Neural progenitor cell (in vitro differentiated cells): ENCODE measurements at regions not wholly inside any gene's neighbourhood (a gene's known extent, or its start where the extent isn't known, plus 50 kb on each side); places are given as distances from the start of the nearest gene placed in this dataset.

Source experiments
- DNase-seq: peaks from one replicate; pipeline ENCODE4 v3.0.0-alpha.2; 2016; ENCODE audit warnings: low spot score
- H2AFZ ChIP-seq: fragments of 200-600 bp; sonication (generic); replicated peaks from 2 replicates; pipeline ENCODE4 v1.6.1; 2016; ENCODE audit warnings: antibody characterized with exemption
- H3F3A ChIP-seq: fragments of 200-600 bp; sonication (generic); 2 replicates; pipeline ENCODE4 v1.6.1; 2016; ENCODE audit warnings: antibody characterized with exemption, low read depth
- H3K27ac ChIP-seq: fragments of 200-600 bp; sonication (generic); 2 replicates; pipeline ENCODE4 v1.5.1; 2016; ENCODE audit warnings: mild to moderate bottlenecking
- H3K27me3 ChIP-seq: fragments of 200-600 bp; sonication (generic); 2 replicates; pipeline ENCODE4 v1.6.1; 2016; ENCODE audit warnings: mild to moderate bottlenecking, moderate library complexity
- H3K36me3 ChIP-seq: fragments of 200-600 bp; sonication (generic); 2 replicates; pipeline ENCODE4 v1.5.1; 2016
- H3K4me1 ChIP-seq: fragments of 200-600 bp; sonication (generic); 2 replicates; pipeline ENCODE4 v1.6.1; 2016; ENCODE audit warnings: mixed run types
- H3K4me2 ChIP-seq: fragments of 200-600 bp; sonication (generic); 2 replicates; pipeline ENCODE4 v1.6.1; 2016
- H3K4me3 ChIP-seq: fragments of 200-600 bp; sonication (generic); 2 replicates; pipeline ENCODE4 v1.5.1; 2016
- H3K79me2 ChIP-seq: fragments of 200-600 bp; sonication (generic); 2 replicates; pipeline ENCODE4 v1.6.1; 2016; ENCODE audit warnings: low read depth
- H3K9ac ChIP-seq: fragments of 200-600 bp; sonication (generic); 2 replicates; pipeline ENCODE4 v1.6.1; 2016
- H3K9me3 ChIP-seq: fragments of 200-600 bp; sonication (generic); 2 replicates; pipeline ENCODE4 v1.5.1; 2016; ENCODE audit warnings: low read depth
- H4K20me1 ChIP-seq: fragments of 200-600 bp; sonication (generic); 2 replicates; pipeline ENCODE4 v1.6.1; 2016; ENCODE audit warnings: low read depth
- H3K27ac Mint-ChIP-seq: 3 replicates; pipeline ENCODE4 v1.8.0; 2021; ENCODE audit warnings: mixed read lengths
- H3K27me3 Mint-ChIP-seq: 2 replicates; pipeline ENCODE4 v1.8.0; 2022; ENCODE audit warnings: low read depth, mild to moderate bottlenecking, inconsistent platforms, moderate library complexity, mixed read lengths; ENCODE audit not compliant: insufficient read depth
- H3K36me3 Mint-ChIP-seq: 3 replicates; pipeline ENCODE4 v1.8.0; 2021; ENCODE audit warnings: mixed read lengths
- H3K4me1 Mint-ChIP-seq: 3 replicates; pipeline ENCODE4 v1.8.0; 2021; ENCODE audit warnings: mixed read lengths
- H3K4me3 Mint-ChIP-seq: 3 replicates; pipeline ENCODE4 v1.8.0; 2021; ENCODE audit warnings: mild to moderate bottlenecking, moderate library complexity, mixed read lengths
- H3K9me3 Mint-ChIP-seq: 3 replicates; pipeline ENCODE4 v1.8.0; 2020; ENCODE audit warnings: mixed read lengths
- EZH2 ChIP-seq: fragments of 200-600 bp; sonication (generic); IDR thresholded peaks from 2 replicates; pipeline ENCODE4 v1.6.1; 2017; ENCODE audit warnings: antibody characterized with exemption, mild to moderate bottlenecking, moderate library complexity
- EZH2phosphoT487 ChIP-seq: fragments of 200-600 bp; sonication (generic); IDR thresholded peaks from 2 replicates; pipeline ENCODE4 v1.6.1; 2017; ENCODE audit warnings: antibody characterized with exemption
- TF ChIP-seq, protein P1 (sequence below): fragments of 200-600 bp; sonication (generic); IDR thresholded peaks from 2 replicates; pipeline ENCODE4 v1.5.1; 2017; ENCODE audit warnings: antibody characterized with exemption, mild to moderate bottlenecking

DNA sequence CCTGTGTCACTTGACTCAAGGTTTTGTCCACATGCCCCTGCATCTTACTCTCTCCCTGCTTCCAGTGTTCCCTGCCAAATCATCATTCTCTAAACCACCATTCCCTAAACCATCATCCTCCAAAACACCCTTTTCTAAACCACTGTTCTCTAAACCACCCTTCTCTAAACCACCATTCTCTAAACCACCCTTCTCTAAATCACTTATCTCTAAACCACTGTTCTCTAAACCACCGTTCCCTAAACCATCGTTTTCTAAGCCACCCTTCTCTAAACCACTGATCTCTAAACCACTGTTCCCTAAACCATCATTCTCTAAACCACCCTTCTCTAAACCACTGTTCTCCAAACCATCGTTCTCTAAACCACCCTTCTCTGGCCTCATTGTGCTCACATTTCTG, 142.1 kb downstream of the CXCL12 start:
- Mint-ChIP-seq H3K4me3 (peak overlapping the region; percentile 2), H3K27me3 (peaks cover 19% of the 10 kb centered on the region), H3K27ac (peak overlapping the region; percentile 34), H3K36me3 (no peaks in the 10 kb centered on the region), H3K4me1 (no peaks in the 10 kb centered on the region), H3K9me3 (peaks cover 17% of the 10 kb centered on the region)
- H3K4me1 ChIP-seq, result no peaks in the 10 kb centered on the region
- no peaks in the 10 kb centered on the region for H3K27me3 ChIP-seq
- H3K36me3 ChIP-seq, result no peaks in the 10 kb centered on the region
- H3K9me3 ChIP-seq, result no peaks in the 10 kb centered on the region
- H3K27ac ChIP-seq, result no peak overlapping the region
- H3K4me2 ChIP-seq, result no peak overlapping the region
- DNase-seq, result no peak
- no peak overlapping the region for H3K9ac ChIP-seq
- no peaks in the 10 kb centered on the region for H4K20me1 ChIP-seq
- no peaks in the 10 kb centered on the region for H3K79me2 ChIP-seq
- H3K4me3 ChIP-seq, result no peak overlapping the region
- H3F3A ChIP-seq, result no peaks in the 10 kb centered on the region
- no peak overlapping the region for H2AFZ ChIP-seq
- TF ChIP-seq, protein P1, sequence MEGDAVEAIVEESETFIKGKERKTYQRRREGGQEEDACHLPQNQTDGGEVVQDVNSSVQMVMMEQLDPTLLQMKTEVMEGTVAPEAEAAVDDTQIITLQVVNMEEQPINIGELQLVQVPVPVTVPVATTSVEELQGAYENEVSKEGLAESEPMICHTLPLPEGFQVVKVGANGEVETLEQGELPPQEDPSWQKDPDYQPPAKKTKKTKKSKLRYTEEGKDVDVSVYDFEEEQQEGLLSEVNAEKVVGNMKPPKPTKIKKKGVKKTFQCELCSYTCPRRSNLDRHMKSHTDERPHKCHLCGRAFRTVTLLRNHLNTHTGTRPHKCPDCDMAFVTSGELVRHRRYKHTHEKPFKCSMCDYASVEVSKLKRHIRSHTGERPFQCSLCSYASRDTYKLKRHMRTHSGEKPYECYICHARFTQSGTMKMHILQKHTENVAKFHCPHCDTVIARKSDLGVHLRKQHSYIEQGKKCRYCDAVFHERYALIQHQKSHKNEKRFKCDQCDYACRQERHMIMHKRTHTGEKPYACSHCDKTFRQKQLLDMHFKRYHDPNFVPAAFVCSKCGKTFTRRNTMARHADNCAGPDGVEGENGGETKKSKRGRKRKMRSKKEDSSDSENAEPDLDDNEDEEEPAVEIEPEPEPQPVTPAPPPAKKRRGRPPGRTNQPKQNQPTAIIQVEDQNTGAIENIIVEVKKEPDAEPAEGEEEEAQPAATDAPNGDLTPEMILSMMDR, result no peak
- TF ChIP-seq EZH2 (no peak), EZH2phosphoT487 (no peak)

DNA sequence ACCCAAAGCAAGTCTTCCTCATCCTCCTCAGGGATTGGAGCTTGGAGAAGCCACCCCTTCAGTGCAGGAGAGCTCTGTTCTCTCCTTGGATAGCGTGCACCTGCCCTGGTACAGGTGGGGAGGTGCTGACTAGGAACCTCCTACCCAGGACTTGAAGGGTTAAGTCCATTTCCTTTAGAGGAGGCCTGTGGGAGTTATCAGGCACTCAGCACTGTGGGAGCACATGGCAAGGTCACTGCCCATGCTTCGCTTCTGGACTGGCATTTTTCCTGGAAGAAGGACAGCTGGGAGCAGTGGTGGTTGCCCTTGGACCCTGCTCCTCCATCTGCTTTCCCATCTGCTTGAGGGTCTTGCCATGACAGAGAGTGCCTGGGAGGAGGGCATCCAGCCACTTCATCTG, 142.8 kb downstream of the CXCL12 start:
- Mint-ChIP-seq H3K36me3 (no peaks in the 10 kb centered on the region), H3K9me3 (peaks cover 14% of the 10 kb centered on the region), H3K27me3 (peaks cover 19% of the 10 kb centered on the region), H3K4me1 (no peaks in the 10 kb centered on the region), H3K27ac (no peak overlapping the region), H3K4me3 (no peak overlapping the region)
- H3K36me3 ChIP-seq, result no peaks in the 10 kb centered on the region
- TF ChIP-seq EZH2phosphoT487 (no peak), EZH2 (no peak)
- TF ChIP-seq, protein P1, result no peak
- H3K79me2 ChIP-seq, result no peaks in the 10 kb centered on the region
- H3K27me3 ChIP-seq, result no peaks in the 10 kb centered on the region
- no peaks in the 10 kb centered on the region for H4K20me1 ChIP-seq
- no peak overlapping the region for H3K4me2 ChIP-seq
- H3K4me3 ChIP-seq, result no peak overlapping the region
- no peaks in the 10 kb centered on the region for H3F3A ChIP-seq
- H2AFZ ChIP-seq, result no peak overlapping the region
- H3K4me1 ChIP-seq, result no peaks in the 10 kb centered on the region
- no peak overlapping the region for H3K27ac ChIP-seq
- H3K9ac ChIP-seq, result no peak overlapping the region
- H3K9me3 ChIP-seq, result no peaks in the 10 kb centered on the region
- DNase-seq, result no peak

DNA sequence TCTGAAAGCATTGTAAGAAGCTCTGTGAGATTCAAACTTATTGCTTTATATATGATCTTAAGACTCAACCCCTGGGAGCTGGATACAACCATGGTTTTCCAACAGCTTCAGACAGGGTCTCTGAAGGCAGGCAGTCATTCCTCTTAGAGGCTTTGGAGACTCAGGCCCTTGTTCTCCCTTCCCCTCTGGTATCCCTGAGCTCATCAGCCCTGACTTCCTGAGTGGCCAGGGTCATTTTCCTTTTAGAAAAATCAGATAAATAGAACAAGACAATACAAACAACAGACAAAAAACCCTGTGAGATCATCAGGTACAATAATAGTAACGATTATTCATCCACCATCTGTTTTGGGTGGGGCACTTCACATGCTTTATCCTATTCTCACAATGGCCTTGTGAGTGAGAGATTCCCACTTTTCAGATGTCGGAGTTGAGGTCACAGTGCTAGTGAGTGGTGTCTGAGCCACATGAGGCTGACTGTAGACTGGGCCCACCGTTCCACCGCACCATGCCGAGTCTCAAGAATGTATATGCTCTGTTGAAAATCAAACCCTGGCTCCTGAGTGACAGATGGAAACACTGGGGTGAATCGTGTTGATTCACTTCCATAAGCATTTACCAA, 144.2 kb downstream of the CXCL12 start:
- H3K27me3 ChIP-seq, result no peaks in the 10 kb centered on the region
- H3K4me1 Mint-ChIP-seq, result peaks cover 8% of the 10 kb centered on the region
- H3K4me2 ChIP-seq, result no peak overlapping the region
- H3K36me3 Mint-ChIP-seq, result no peaks in the 10 kb centered on the region
- H3K4me3 Mint-ChIP-seq, result no peak overlapping the region
- no peak for DNase-seq
- H3K36me3 ChIP-seq, result no peaks in the 10 kb centered on the region
- no peaks in the 10 kb centered on the region for H3F3A ChIP-seq
- no peak overlapping the region for H3K27ac Mint-ChIP-seq
- TF ChIP-seq, protein P1, result no peak
- TF ChIP-seq EZH2phosphoT487 (no peak), EZH2 (no peak)
- no peak overlapping the region for H3K9ac ChIP-seq
- H3K9me3 ChIP-seq, result no peaks in the 10 kb centered on the region
- no peak overlapping the region for H3K4me3 ChIP-seq
- peaks cover 8% of the 10 kb centered on the region for H3K9me3 Mint-ChIP-seq
- no peaks in the 10 kb centered on the region for H3K4me1 ChIP-seq
- peaks cover 10% of the 10 kb centered on the region for H3K27me3 Mint-ChIP-seq
- H2AFZ ChIP-seq, result peak overlapping the region; percentile 17
- H3K27ac ChIP-seq, result no peak overlapping the region
- H4K20me1 ChIP-seq, result no peaks in the 10 kb centered on the region
- no peaks in the 10 kb centered on the region for H3K79me2 ChIP-seq
